NCI-H748 (cell line): ENCODE measurements at regions not wholly inside any gene's neighbourhood (a gene's known extent, or its start where the extent isn't known, plus 50 kb on each side); places are given as distances from the start of the nearest gene placed in this dataset.

ENCODE experiments used
- DNase-seq: peaks from one replicate; lab custom pipeline; 2025; ENCODE audit not compliant: unreplicated experiment; lab: John Stamatoyannopoulos, UW

- DNase-seq, result no peak
These were observed 246.0 kb upstream of the AJAP1 start for GRCh38 chr1:4408380-4408779.

GRCh38 chr1:4411862-4412261 lies 242.5 kb upstream of the AJAP1 start:
- DNase-seq, result no peak

- no peak for DNase-seq
These were observed 238.9 kb upstream of the AJAP1 start for GRCh38 chr1:4415476-4415875.

- DNase-seq, result no peak
These were observed 238.2 kb upstream of the AJAP1 start for GRCh38 chr1:4416189-4416588.

- DNase-seq, result no peak
These were observed 236.4 kb upstream of the AJAP1 start for GRCh38 chr1:4418021-4418420.

GRCh38 chr1:4421986-4422385 lies 232.4 kb upstream of the AJAP1 start:
- DNase-seq, result no peak

GRCh38 chr1:4422504-4423289 lies 231.7 kb upstream of the AJAP1 start:
- DNase-seq, result peak; percentile 43

GRCh38 chr1:4424254-4424653 lies 230.2 kb upstream of the AJAP1 start:
- no peak for DNase-seq

- no peak for DNase-seq
These were observed 229.6 kb upstream of the AJAP1 start for GRCh38 chr1:4424766-4425165.

GRCh38 chr1:4425892-4426291 lies 228.5 kb upstream of the AJAP1 start:
- peak; percentile 7 for DNase-seq

- DNase-seq, result no peak
These were observed 225.7 kb upstream of the AJAP1 start for GRCh38 chr1:4428711-4429110.

- DNase-seq, result no peak
These were observed 223.7 kb upstream of the AJAP1 start for GRCh38 chr1:4430406-4431365.

- no peak for DNase-seq
These were observed 222.9 kb upstream of the AJAP1 start for GRCh38 chr1:4431491-4431890.

GRCh38 chr1:4433075-4433474 lies 221.3 kb upstream of the AJAP1 start:
- no peak for DNase-seq

- DNase-seq, result no peak
These were observed 210.3 kb upstream of the AJAP1 start for GRCh38 chr1:4444086-4444485.

- no peak for DNase-seq
These were observed 206.5 kb upstream of the AJAP1 start for GRCh38 chr1:4447778-4448420.

- no peak for DNase-seq
These were observed 204.4 kb upstream of the AJAP1 start for GRCh38 chr1:4449972-4450371.

GRCh38 chr1:4452701-4453100 lies 201.7 kb upstream of the AJAP1 start:
- no peak for DNase-seq

- DNase-seq, result no peak
These were observed 194.4 kb upstream of the AJAP1 start for GRCh38 chr1:4460052-4460451.

GRCh38 chr1:4460651-4461050 lies 193.8 kb upstream of the AJAP1 start:
- no peak for DNase-seq

GRCh38 chr1:4461726-4462290 lies 192.6 kb upstream of the AJAP1 start:
- DNase-seq, result no peak
